K562 (cell line): ENCODE measurements at regions not wholly inside any gene's neighbourhood (a gene's known extent, or its start where the extent isn't known, plus 50 kb on each side); places are given as distances from the start of the nearest gene placed in this dataset.

Source experiments
- AFF1 ChIP-seq, 2 experiments: fragments of 450-650 bp; IDR thresholded peaks; 2 replicates each; pipeline ENCODE4 v1.6.1; 2018; ENCODE audit warnings: mild to moderate bottlenecking in 2 of 2, low read depth in 1 of 2; ENCODE audit not compliant: partially characterized antibody in 2 of 2
- ARID1B ChIP-seq: fragments of 450-650 bp; IDR thresholded peaks from 2 replicates; pipeline ENCODE4 v1.6.1; 2016; ENCODE audit warnings: antibody characterized with exemption, mild to moderate bottlenecking, inconsistent platforms
- CBX1 ChIP-seq: sonication (generic); IDR thresholded peaks from 2 replicates; pipeline ENCODE4 v1.6.1; 2016; ENCODE audit warnings: antibody characterized with exemption, low read depth, mild to moderate bottlenecking
- GABPA ChIP-seq: fragments of 200-800 bp; sonication (Bioruptor generic); conservative IDR thresholded peaks from 2 replicates; pipeline ENCODE4 v1.6.1; 2016; ENCODE audit warnings: low read depth, missing genetic modification characterization, missing compliant biosample characterization
- HSF4 ChIP-seq: fragments of 250-450 bp; sonication (Bioruptor Pico); IDR thresholded peaks from 2 replicates; pipeline ENCODE4 v2.1.2; 2022; ENCODE audit warnings: mild to moderate bottlenecking, moderate library complexity, borderline replicate concordance
- MTA3 ChIP-seq: fragments of 450-650 bp; formaldehyde crosslinking; IDR thresholded peaks from 2 replicates; pipeline ENCODE4 v1.6.1; 2017; ENCODE audit warnings: mild to moderate bottlenecking, borderline replicate concordance
- RFX7 ChIP-seq: fragments of 250-450 bp; sonication (Bioruptor Pico); IDR thresholded peaks from 2 replicates; pipeline ENCODE4 v1.5.1; 2021; ENCODE audit warnings: mild to moderate bottlenecking
- SAFB2 ChIP-seq: fragments of 200-400 bp; formaldehyde crosslinking; IDR thresholded peaks from 2 replicates; pipeline ENCODE4 v1.6.1; 2018; ENCODE audit warnings: borderline replicate concordance, low read length, low read depth, moderate library complexity; ENCODE audit not compliant: severe bottlenecking
- SMAD3 ChIP-seq: fragments of 450-650 bp; formaldehyde crosslinking; conservative IDR thresholded peaks from 2 replicates; pipeline ENCODE4 v1.4.0; 2020; ENCODE audit warnings: mild to moderate bottlenecking
- ZFPM2 ChIP-seq: fragments of 250-450 bp; sonication (Bioruptor Pico); IDR thresholded peaks from 2 replicates; pipeline ENCODE4 v1.5.1; 2022; ENCODE audit warnings: mild to moderate bottlenecking
- ZKSCAN1 ChIP-seq: fragments of 150-350 bp; IDR thresholded peaks from 2 replicates; pipeline ENCODE4 v1.6.1; 2016; ENCODE audit warnings: low read depth, low read length
- ZNF134 ChIP-seq: fragments of 250-450 bp; sonication (Bioruptor Pico); conservative IDR thresholded peaks from 2 replicates; pipeline ENCODE4 v1.4.0; 2020
- ZNF280B ChIP-seq: fragments of 250-450 bp; sonication (Bioruptor Pico); IDR thresholded peaks from 2 replicates; pipeline ENCODE4 v1.5.1; 2021; ENCODE audit warnings: mild to moderate bottlenecking
- ZNF3 ChIP-seq: fragments of 250-450 bp; sonication (Bioruptor Pico); IDR thresholded peaks from 2 replicates; pipeline ENCODE4 v1.5.0; 2021; ENCODE audit warnings: mild to moderate bottlenecking, moderate library complexity
- TF ChIP-seq, protein P1 (sequence below): fragments of 250-450 bp; sonication (Bioruptor Pico); IDR thresholded peaks from 2 replicates; pipeline ENCODE4 v1.5.0; 2021
- TF ChIP-seq, protein P2 (sequence below), 2 experiments: fragments of 450-650 bp in 1 of 2; IDR thresholded peaks; 2 replicates each; pipeline ENCODE4 v1.6.1; 2011 to 2017; ENCODE audit warnings: low read depth in 2 of 2, antibody characterized with exemption in 1 of 2, borderline replicate concordance in 1 of 2, low read length in 1 of 2, mild to moderate bottlenecking in 1 of 2, mixed read lengths in 1 of 2; ENCODE audit not compliant: control insufficient read depth in 1 of 2

GRCh38 chr2:38474715-38475566 lies 97.9 kb upstream of the ATL2 start (continued):
- no peak for TF ChIP-seq AFF1 (IDR thresholded peaks at IDR 0.05; ENCODE audit: low read depth in 1 of 2, partially characterized antibody in 2 of 2)
- peak; percentile 88 for TF ChIP-seq ARID1B
- no peak for TF ChIP-seq ZNF280B (CRISPR knock-in tag)
- TF ChIP-seq, protein P1, sequence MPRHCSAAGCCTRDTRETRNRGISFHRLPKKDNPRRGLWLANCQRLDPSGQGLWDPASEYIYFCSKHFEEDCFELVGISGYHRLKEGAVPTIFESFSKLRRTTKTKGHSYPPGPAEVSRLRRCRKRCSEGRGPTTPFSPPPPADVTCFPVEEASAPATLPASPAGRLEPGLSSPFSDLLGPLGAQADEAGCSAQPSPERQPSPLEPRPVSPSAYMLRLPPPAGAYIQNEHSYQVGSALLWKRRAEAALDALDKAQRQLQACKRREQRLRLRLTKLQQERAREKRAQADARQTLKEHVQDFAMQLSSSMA = no peak
- 0 out of 2 replicates have a peak, but pooled peaks have one; percentile 53 for TF ChIP-seq MTA3
- no peak for TF ChIP-seq ZNF134 (CRISPR knock-in tag)
- TF ChIP-seq ZNF3 (CRISPR knock-in tag) = no peak
- TF ChIP-seq SAFB2 = no peak
- no peak for TF ChIP-seq SMAD3
- no peak for TF ChIP-seq CBX1
- TF ChIP-seq HSF4 (CRISPR knock-in tag) = no peak
- TF ChIP-seq RFX7 (CRISPR knock-in tag) = no peak
- TF ChIP-seq ZFPM2 (CRISPR knock-in tag) = no peak
- no peak for TF ChIP-seq ZKSCAN1
- TF ChIP-seq, protein P2, sequence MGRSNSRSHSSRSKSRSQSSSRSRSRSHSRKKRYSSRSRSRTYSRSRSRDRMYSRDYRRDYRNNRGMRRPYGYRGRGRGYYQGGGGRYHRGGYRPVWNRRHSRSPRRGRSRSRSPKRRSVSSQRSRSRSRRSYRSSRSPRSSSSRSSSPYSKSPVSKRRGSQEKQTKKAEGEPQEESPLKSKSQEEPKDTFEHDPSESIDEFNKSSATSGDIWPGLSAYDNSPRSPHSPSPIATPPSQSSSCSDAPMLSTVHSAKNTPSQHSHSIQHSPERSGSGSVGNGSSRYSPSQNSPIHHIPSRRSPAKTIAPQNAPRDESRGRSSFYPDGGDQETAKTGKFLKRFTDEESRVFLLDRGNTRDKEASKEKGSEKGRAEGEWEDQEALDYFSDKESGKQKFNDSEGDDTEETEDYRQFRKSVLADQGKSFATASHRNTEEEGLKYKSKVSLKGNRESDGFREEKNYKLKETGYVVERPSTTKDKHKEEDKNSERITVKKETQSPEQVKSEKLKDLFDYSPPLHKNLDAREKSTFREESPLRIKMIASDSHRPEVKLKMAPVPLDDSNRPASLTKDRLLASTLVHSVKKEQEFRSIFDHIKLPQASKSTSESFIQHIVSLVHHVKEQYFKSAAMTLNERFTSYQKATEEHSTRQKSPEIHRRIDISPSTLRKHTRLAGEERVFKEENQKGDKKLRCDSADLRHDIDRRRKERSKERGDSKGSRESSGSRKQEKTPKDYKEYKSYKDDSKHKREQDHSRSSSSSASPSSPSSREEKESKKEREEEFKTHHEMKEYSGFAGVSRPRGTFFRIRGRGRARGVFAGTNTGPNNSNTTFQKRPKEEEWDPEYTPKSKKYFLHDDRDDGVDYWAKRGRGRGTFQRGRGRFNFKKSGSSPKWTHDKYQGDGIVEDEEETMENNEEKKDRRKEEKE (IDR thresholded peaks at IDR 0.05; ENCODE audit: borderline replicate concordance in 1 of 2, control insufficient read depth in 1 of 2, low read depth in 2 of 2, low read length in 1 of 2) = no peak
- TF ChIP-seq GABPA = no peak
